ENCODE measurements at regions not wholly inside any gene's neighbourhood (a gene's known extent, or its start where the extent isn't known, plus 50 kb on each side); places are given as distances from the start of the nearest gene placed in this dataset.

- TF ChIP-seq, protein P1, sequence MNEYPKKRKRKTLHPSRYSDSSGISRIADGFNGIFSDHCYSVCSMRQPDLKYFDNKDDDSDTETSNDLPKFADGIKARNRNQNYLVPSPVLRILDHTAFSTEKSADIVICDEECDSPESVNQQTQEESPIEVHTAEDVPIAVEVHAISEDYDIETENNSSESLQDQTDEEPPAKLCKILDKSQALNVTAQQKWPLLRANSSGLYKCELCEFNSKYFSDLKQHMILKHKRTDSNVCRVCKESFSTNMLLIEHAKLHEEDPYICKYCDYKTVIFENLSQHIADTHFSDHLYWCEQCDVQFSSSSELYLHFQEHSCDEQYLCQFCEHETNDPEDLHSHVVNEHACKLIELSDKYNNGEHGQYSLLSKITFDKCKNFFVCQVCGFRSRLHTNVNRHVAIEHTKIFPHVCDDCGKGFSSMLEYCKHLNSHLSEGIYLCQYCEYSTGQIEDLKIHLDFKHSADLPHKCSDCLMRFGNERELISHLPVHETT (CRISPR knock-in tag; conservative IDR thresholded peaks at IDR 0.05): no peak
- TF ChIP-seq ZNF777 (CRISPR knock-in tag; IDR thresholded peaks at IDR 0.05): no peak
- no peak for TF ChIP-seq BHLHE40 (IDR thresholded peaks at IDR 0.05; ENCODE audit: low read length)
- no peak for TF ChIP-seq ELK4 (CRISPR knock-in tag; IDR thresholded peaks at IDR 0.05; ENCODE audit: borderline replicate concordance)
- no peak for TF ChIP-seq ZZZ3 (CRISPR knock-in tag; IDR thresholded peaks at IDR 0.05; ENCODE audit: borderline replicate concordance)
- TF ChIP-seq SETDB1 (CRISPR knock-in tag; IDR thresholded peaks at IDR 0.05; ENCODE audit: borderline replicate concordance): no peak
- TF ChIP-seq HDAC6 (IDR thresholded peaks at IDR 0.05; ENCODE audit: low read depth, low read length): no peak
- TF ChIP-seq SCMH1 (CRISPR knock-in tag; IDR thresholded peaks at IDR 0.05; ENCODE audit: borderline replicate concordance): no peak
- TF ChIP-seq CCAR2 (optimal IDR thresholded peaks at IDR 0.05; ENCODE audit: low read depth, low read length): no peak
Measured at GRCh38 chr5:68757006-68757405, 336.8 kb upstream of the SLC30A5 start.

Measured in HepG2 (cell line).